Lower leg skin (tissue), 4 donors: ENCODE measurements at regions not wholly inside any gene's neighbourhood (a gene's known extent, or its start where the extent isn't known, plus 50 kb on each side); places are given as distances from the start of the nearest gene placed in this dataset.

ENCODE experiments used
- DNase-seq, 2 donors: peaks; one replicate each; pipeline ENCODE4 v3.0.0-alpha.2; 2019; ENCODE audit warnings: low spot score in 2 of 2
- H3K4me3 ChIP-seq: fragments of 200-600 bp; sonication (generic); 2 replicates; pipeline ENCODE4 v1.5.1; 2017; ENCODE audit warnings: mild to moderate bottlenecking, low read depth; ENCODE audit not compliant: poor library complexity, severe bottlenecking
- CTCF ChIP-seq, 3 donors: fragments of 450-650 bp; IDR thresholded peaks; one replicate each; pipeline ENCODE4 v1.5.1; 2016; ENCODE audit warnings: antibody characterized with exemption in 3 of 3, mild to moderate bottlenecking in 3 of 3, moderate library complexity in 2 of 3
- POLR2A ChIP-seq, 2 donors: fragments of 450-650 bp; IDR thresholded peaks; one replicate each; pipeline ENCODE4 v1.6.1; 2016 to 2017; ENCODE audit warnings: antibody characterized with exemption in 2 of 2, mild to moderate bottlenecking in 1 of 2, moderate library complexity in 1 of 2
- WGBS, 2 donors: methylation state at CpG; one replicate each; pipeline ENCODE4 v1.1.5; 2018; 5-methylcytosine and 5-hydroxymethylcytosine counted together
- intact Hi-C: fragments of 100-400 bp; cut with DNase I; formaldehyde crosslinking; loops from one replicate; pipeline ENCODE4 v1.15.0; 2023; ENCODE audit warnings: low total_unique reads
- microRNA counts, 2 donors: library from miRNA; unstranded; fragments of <30 nt; microRNA quantifications; one replicate each; lab custom pipeline; 2016
- microRNA-seq, 2 donors: library from miRNA; unstranded; fragments of <30 nt; microRNA quantifications; one replicate each; pipeline ENCODE4, GENCODE V29; 2016; ENCODE audit warnings: borderline replicate concordance in 2 of 2, borderline number of aligned reads in 1 of 2

- H3K4me3 ChIP-seq, result no peak overlapping the region
- DNase-seq, result no peak
- TF ChIP-seq POLR2A (IDR thresholded peaks at IDR 0.05), result no peak
- TF ChIP-seq CTCF (IDR thresholded peaks at IDR 0.05), result no peak
- 9% methylated on average over 2 of the region's 2 CpGs for whole genome bisulfite sequencing, 2 donors
- intact Hi-C loops, result no loop called here
These were observed 55.1 kb upstream of the PCDH20 start for GRCh38 chr13:61470786-61471185.

- intact Hi-C loops, result no loop called here
- WGBS, 2 donors, result 60 to 61% methylated on average over 3 of the region's 3 CpGs
- DNase-seq, result no peak
These were observed 50.6 kb upstream of the PCDH20 start for GRCh38 chr13:61466280-61466679.

More at GRCh38 chr13:61466280-61466679, 50.6 kb upstream of the PCDH20 start:
- no peak overlapping the region for H3K4me3 ChIP-seq
- TF ChIP-seq CTCF (IDR thresholded peaks at IDR 0.05), result no peak
- no peak for TF ChIP-seq POLR2A (IDR thresholded peaks at IDR 0.05)

MicroRNA genes in the stretch of these regions (microRNA counts, 767-probe panel; counts per million panel counts)
- microRNA hsa-miR-548x-3p (lab: Ali Mortazavi, UCI), result 0 to 358 counts per million in 2 donors

Small RNAs in the stretch of these regions (microRNA-seq; reads per million reads assigned to microRNA genes)
- 0 reads per million in 2 donors for gene MIR4704
- gene MIR548X2, result 0 reads per million in 2 donors
